Type B pancreatic cell (in vitro differentiated cells): ENCODE measurements at regions not wholly inside any gene's neighbourhood (a gene's known extent, or its start where the extent isn't known, plus 50 kb on each side); places are given as distances from the start of the nearest gene placed in this dataset.
"Not testable (repeated sequence)": the region's sequence is repeated elsewhere in the genome, so short reads cannot be mapped to it uniquely, and the experiment has no call there.

Source experiments
- DNase-seq: peaks from one replicate; pipeline ENCODE4 v3.0.0; 2021; ENCODE audit warnings: mixed read lengths; ENCODE audit not compliant: unreplicated experiment; ENCODE audit errors: extremely low spot score
- H3K27ac Mint-ChIP-seq: 2 replicates; pipeline ENCODE4 v1.8.0; 2021; ENCODE audit warnings: mild to moderate bottlenecking, mixed read lengths
- H3K27me3 Mint-ChIP-seq: 2 replicates; pipeline ENCODE4 v1.8.0; 2021; ENCODE audit warnings: mixed read lengths
- H3K36me3 Mint-ChIP-seq: 2 replicates; pipeline ENCODE4 v1.8.0; 2021; ENCODE audit warnings: mixed read lengths
- H3K4me1 Mint-ChIP-seq: one replicate; pipeline ENCODE4 v1.8.0; 2021; ENCODE audit warnings: mixed read lengths; ENCODE audit not compliant: unreplicated experiment
- H3K4me3 Mint-ChIP-seq: 2 replicates; pipeline ENCODE4 v1.8.0; 2021; ENCODE audit warnings: mild to moderate bottlenecking, mixed read lengths
- H3K9me3 Mint-ChIP-seq: 2 replicates; pipeline ENCODE4 v1.8.0; 2021; ENCODE audit warnings: mixed read lengths
- CTCF ChIP-seq: fragments of 200-600 bp; sonication (generic); conservative IDR thresholded peaks from 2 replicates; pipeline ENCODE4 v1.5.0; 2021; ENCODE audit warnings: antibody characterized with exemption, mild to moderate bottlenecking

- no peaks in the 10 kb centered on the region for H3K36me3 Mint-ChIP-seq
- H3K27ac Mint-ChIP-seq: peak overlapping the region; percentile 44
- no peak for TF ChIP-seq CTCF
- H3K4me1 Mint-ChIP-seq: peaks cover 13% of the 10 kb centered on the region
- no peak for DNase-seq
- no peaks in the 10 kb centered on the region for H3K9me3 Mint-ChIP-seq
- no peaks in the 10 kb centered on the region for H3K27me3 Mint-ChIP-seq
- H3K4me3 Mint-ChIP-seq: no peak overlapping the region
Observed at GRCh38 chr1:236343246-236343870, 50.7 kb upstream of the EDARADD start.

GRCh38 chr1:236342403-236343245, 51.5 kb upstream of the EDARADD start:
- Mint-ChIP-seq H3K9me3 (no peaks in the 10 kb centered on the region), H3K27ac (peak overlapping the region; percentile 44), H3K36me3 (no peaks in the 10 kb centered on the region)

GRCh38 chr1:236341298-236341697, 52.8 kb upstream of the EDARADD start:
- DNase-seq: no peak
- peaks cover 13% of the 10 kb centered on the region for H3K4me1 Mint-ChIP-seq
- H3K36me3 Mint-ChIP-seq: no peaks in the 10 kb centered on the region
- no peak for TF ChIP-seq CTCF
- H3K4me3 Mint-ChIP-seq: no peak overlapping the region
- peaks cover 2% of the 10 kb centered on the region for H3K9me3 Mint-ChIP-seq
- H3K27ac Mint-ChIP-seq: peak overlapping the region; percentile 70
- no peaks in the 10 kb centered on the region for H3K27me3 Mint-ChIP-seq

More at GRCh38 chr1:236342403-236343245, 51.5 kb upstream of the EDARADD start:
- no peak for TF ChIP-seq CTCF
- DNase-seq: no peak
- Mint-ChIP-seq H3K4me3 (no peak overlapping the region), H3K4me1 (peaks cover 13% of the 10 kb centered on the region), H3K27me3 (no peaks in the 10 kb centered on the region)

GRCh38 chr1:236338096-236338495, 56.0 kb upstream of the EDARADD start:
- H3K9me3 Mint-ChIP-seq: peaks cover 8% of the 10 kb centered on the region
- H3K4me3 Mint-ChIP-seq: no peak overlapping the region
- no peak overlapping the region for H3K27ac Mint-ChIP-seq
- no peak for TF ChIP-seq CTCF
- H3K36me3 Mint-ChIP-seq: no peaks in the 10 kb centered on the region
- H3K27me3 Mint-ChIP-seq: no peaks in the 10 kb centered on the region
- H3K4me1 Mint-ChIP-seq: peaks cover 13% of the 10 kb centered on the region
- DNase-seq: no peak

- H3K9me3 Mint-ChIP-seq: peaks cover 8% of the 10 kb centered on the region
- TF ChIP-seq CTCF: no peak
- H3K27me3 Mint-ChIP-seq: no peaks in the 10 kb centered on the region
- peak overlapping the region; percentile 84 for H3K27ac Mint-ChIP-seq
- DNase-seq: no peak
- no peaks in the 10 kb centered on the region for H3K36me3 Mint-ChIP-seq
- H3K4me1 Mint-ChIP-seq: peaks cover 5% of the 10 kb centered on the region
- no peak overlapping the region for H3K4me3 Mint-ChIP-seq
Observed at GRCh38 chr1:236336084-236336483, 54.3 kb upstream of the ERO1B start.

GRCh38 chr1:236335633-236336032, 53.9 kb upstream of the ERO1B start:
- H3K9me3 Mint-ChIP-seq, H3K4me1 Mint-ChIP-seq, H3K27me3 Mint-ChIP-seq, H3K4me3 Mint-ChIP-seq, DNase-seq, H3K36me3 Mint-ChIP-seq: not testable (repeated sequence)
- peak overlapping the region; percentile 84 for H3K27ac Mint-ChIP-seq
